GM23338 (cell line): ENCODE measurements at regions not wholly inside any gene's neighbourhood (a gene's known extent, or its start where the extent isn't known, plus 50 kb on each side); places are given as distances from the start of the nearest gene placed in this dataset.

Experiments used
- ATAC-seq: fragments of 200-7000 bp; cut with Tn5 transposase; 3 replicates; pipeline ENCODE4 v1.9.1; 2020
- DNase-seq: peaks from one replicate; pipeline ENCODE4 v3.0.0-alpha.2; 2015; ENCODE audit warnings: low spot score
- H2AFZ ChIP-seq: fragments of 200-600 bp; sonication (generic); 2 replicates; pipeline ENCODE4 v1.8.0; 2016; ENCODE audit warnings: antibody characterized with exemption, mild to moderate bottlenecking, moderate library complexity
- H3F3A ChIP-seq: fragments of 200-600 bp; sonication (generic); replicated peaks from 2 replicates; pipeline ENCODE4 v1.8.0; 2017; ENCODE audit warnings: antibody characterized with exemption, mixed run types, low read depth
- H3K27ac ChIP-seq: fragments of 200-600 bp; sonication (generic); 2 replicates; pipeline ENCODE4 v1.6.1; 2016; ENCODE audit warnings: low read depth
- H3K27me3 ChIP-seq: fragments of 200-600 bp; sonication (generic); 2 replicates; pipeline ENCODE4 v1.8.0; 2016; ENCODE audit warnings: mild to moderate bottlenecking, mixed run types, moderate library complexity; ENCODE audit not compliant: insufficient read depth
- H3K36me3 ChIP-seq: fragments of 200-600 bp; sonication (generic); 2 replicates; pipeline ENCODE4 v1.8.0; 2016; ENCODE audit warnings: mild to moderate bottlenecking; ENCODE audit not compliant: insufficient read depth
- H3K4me1 ChIP-seq: fragments of 200-600 bp; sonication (generic); 2 replicates; pipeline ENCODE4 v1.8.0; 2016; ENCODE audit warnings: mild to moderate bottlenecking, moderate library complexity; ENCODE audit not compliant: insufficient read depth
- H3K4me2 ChIP-seq: fragments of 200-600 bp; sonication (generic); 2 replicates; pipeline ENCODE4 v1.7.1; 2017; ENCODE audit warnings: mixed run types
- H3K4me3 ChIP-seq: fragments of 200-600 bp; sonication (generic); 2 replicates; pipeline ENCODE4 v1.6.1; 2016; ENCODE audit warnings: mixed run types
- H3K79me2 ChIP-seq: fragments of 200-600 bp; sonication (generic); replicated peaks from 2 replicates; pipeline ENCODE4 v1.8.0; 2017; ENCODE audit warnings: mild to moderate bottlenecking; ENCODE audit not compliant: insufficient read depth
- H3K9me2 ChIP-seq: fragments of 200-600 bp; sonication (generic); 2 replicates; pipeline ENCODE4 v1.8.0; 2017; ENCODE audit not compliant: insufficient read depth
- H4K20me1 ChIP-seq: fragments of 200-600 bp; sonication (generic); replicated peaks from 2 replicates; pipeline ENCODE4 v1.8.0; 2017; ENCODE audit warnings: mild to moderate bottlenecking; ENCODE audit not compliant: insufficient read depth
- H3K27ac Mint-ChIP-seq: 2 replicates; pipeline ENCODE4 v1.8.0; 2020; ENCODE audit warnings: inconsistent platforms, mild to moderate bottlenecking, moderate library complexity, mixed read lengths
- H3K27me3 Mint-ChIP-seq: 3 replicates; pipeline ENCODE4 v1.8.0; 2022; ENCODE audit warnings: low read depth, mild to moderate bottlenecking, moderate library complexity, mixed read lengths, inconsistent platforms; ENCODE audit not compliant: insufficient read depth, poor library complexity
- H3K36me3 Mint-ChIP-seq: 3 replicates; pipeline ENCODE4 v1.8.0; 2021; ENCODE audit warnings: low read depth, mild to moderate bottlenecking, inconsistent platforms, moderate library complexity, mixed read lengths
- H3K4me1 Mint-ChIP-seq: 3 replicates; pipeline ENCODE4 v1.8.0; 2020; ENCODE audit warnings: mild to moderate bottlenecking, inconsistent platforms, mixed read lengths
- H3K4me3 Mint-ChIP-seq: 3 replicates; pipeline ENCODE4 v1.8.0; 2021; ENCODE audit warnings: moderate library complexity, mild to moderate bottlenecking, inconsistent platforms, mixed read lengths
- H3K9me3 Mint-ChIP-seq: 3 replicates; pipeline ENCODE4 v1.8.0; 2020; ENCODE audit warnings: moderate library complexity, mild to moderate bottlenecking, inconsistent platforms, mixed read lengths
- EZH2phosphoT487 ChIP-seq: fragments of 200-600 bp; sonication (generic); IDR thresholded peaks from one replicate; pipeline ENCODE4 v1.8.1; 2018; ENCODE audit warnings: antibody characterized with exemption; ENCODE audit not compliant: unreplicated experiment
- NANOG ChIP-seq: IDR thresholded peaks from 2 replicates; pipeline ENCODE4 v1.6.1; 2016; ENCODE audit warnings: antibody characterized with exemption, borderline replicate concordance
- ZNF331 ChIP-seq: fragments of 250-450 bp; sonication (Bioruptor Pico); IDR thresholded peaks from 2 replicates; pipeline ENCODE4 v1.5.0; 2020; ENCODE audit warnings: low read depth, mild to moderate bottlenecking, moderate library complexity
- TF ChIP-seq, protein P1 (sequence below): fragments of 250-450 bp; sonication (Bioruptor Pico); IDR thresholded peaks from 2 replicates; pipeline ENCODE4 v1.5.0; 2020; ENCODE audit warnings: mild to moderate bottlenecking, moderate library complexity
- TF ChIP-seq, protein P2 (sequence below), 2 experiments: fragments of 200-600 bp in 1 of 2; sonication (generic) in 1 of 2; conservative IDR thresholded peaks; 2 replicates each; pipeline versions ENCODE4 v1.5.1 to v1.6.1; 2016 to 2017; ENCODE audit warnings: antibody characterized with exemption in 2 of 2, low read depth in 2 of 2, mild to moderate bottlenecking in 2 of 2, moderate library complexity in 1 of 2

DNA sequence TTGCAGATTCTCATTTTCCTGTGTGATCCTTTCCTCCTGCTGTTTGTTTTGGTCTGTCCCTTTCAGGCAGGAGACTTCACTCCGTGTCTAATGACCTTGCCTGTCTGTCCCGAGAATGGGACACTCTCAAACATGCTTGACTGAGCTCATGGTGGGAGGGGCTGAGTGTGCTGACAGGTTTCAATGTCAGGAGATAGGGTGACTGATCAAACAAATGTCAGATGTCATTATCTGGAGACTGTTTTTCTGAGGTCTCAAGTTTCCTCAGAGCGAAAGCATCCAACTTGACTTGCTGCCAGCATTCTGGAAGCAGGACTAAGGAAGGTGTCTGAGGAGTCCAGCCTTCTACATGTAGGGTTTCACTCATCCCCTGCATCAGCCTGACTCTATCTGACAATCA, 228.8 kb upstream of the KIAA1217 start (continued):
- TF ChIP-seq, protein P1, sequence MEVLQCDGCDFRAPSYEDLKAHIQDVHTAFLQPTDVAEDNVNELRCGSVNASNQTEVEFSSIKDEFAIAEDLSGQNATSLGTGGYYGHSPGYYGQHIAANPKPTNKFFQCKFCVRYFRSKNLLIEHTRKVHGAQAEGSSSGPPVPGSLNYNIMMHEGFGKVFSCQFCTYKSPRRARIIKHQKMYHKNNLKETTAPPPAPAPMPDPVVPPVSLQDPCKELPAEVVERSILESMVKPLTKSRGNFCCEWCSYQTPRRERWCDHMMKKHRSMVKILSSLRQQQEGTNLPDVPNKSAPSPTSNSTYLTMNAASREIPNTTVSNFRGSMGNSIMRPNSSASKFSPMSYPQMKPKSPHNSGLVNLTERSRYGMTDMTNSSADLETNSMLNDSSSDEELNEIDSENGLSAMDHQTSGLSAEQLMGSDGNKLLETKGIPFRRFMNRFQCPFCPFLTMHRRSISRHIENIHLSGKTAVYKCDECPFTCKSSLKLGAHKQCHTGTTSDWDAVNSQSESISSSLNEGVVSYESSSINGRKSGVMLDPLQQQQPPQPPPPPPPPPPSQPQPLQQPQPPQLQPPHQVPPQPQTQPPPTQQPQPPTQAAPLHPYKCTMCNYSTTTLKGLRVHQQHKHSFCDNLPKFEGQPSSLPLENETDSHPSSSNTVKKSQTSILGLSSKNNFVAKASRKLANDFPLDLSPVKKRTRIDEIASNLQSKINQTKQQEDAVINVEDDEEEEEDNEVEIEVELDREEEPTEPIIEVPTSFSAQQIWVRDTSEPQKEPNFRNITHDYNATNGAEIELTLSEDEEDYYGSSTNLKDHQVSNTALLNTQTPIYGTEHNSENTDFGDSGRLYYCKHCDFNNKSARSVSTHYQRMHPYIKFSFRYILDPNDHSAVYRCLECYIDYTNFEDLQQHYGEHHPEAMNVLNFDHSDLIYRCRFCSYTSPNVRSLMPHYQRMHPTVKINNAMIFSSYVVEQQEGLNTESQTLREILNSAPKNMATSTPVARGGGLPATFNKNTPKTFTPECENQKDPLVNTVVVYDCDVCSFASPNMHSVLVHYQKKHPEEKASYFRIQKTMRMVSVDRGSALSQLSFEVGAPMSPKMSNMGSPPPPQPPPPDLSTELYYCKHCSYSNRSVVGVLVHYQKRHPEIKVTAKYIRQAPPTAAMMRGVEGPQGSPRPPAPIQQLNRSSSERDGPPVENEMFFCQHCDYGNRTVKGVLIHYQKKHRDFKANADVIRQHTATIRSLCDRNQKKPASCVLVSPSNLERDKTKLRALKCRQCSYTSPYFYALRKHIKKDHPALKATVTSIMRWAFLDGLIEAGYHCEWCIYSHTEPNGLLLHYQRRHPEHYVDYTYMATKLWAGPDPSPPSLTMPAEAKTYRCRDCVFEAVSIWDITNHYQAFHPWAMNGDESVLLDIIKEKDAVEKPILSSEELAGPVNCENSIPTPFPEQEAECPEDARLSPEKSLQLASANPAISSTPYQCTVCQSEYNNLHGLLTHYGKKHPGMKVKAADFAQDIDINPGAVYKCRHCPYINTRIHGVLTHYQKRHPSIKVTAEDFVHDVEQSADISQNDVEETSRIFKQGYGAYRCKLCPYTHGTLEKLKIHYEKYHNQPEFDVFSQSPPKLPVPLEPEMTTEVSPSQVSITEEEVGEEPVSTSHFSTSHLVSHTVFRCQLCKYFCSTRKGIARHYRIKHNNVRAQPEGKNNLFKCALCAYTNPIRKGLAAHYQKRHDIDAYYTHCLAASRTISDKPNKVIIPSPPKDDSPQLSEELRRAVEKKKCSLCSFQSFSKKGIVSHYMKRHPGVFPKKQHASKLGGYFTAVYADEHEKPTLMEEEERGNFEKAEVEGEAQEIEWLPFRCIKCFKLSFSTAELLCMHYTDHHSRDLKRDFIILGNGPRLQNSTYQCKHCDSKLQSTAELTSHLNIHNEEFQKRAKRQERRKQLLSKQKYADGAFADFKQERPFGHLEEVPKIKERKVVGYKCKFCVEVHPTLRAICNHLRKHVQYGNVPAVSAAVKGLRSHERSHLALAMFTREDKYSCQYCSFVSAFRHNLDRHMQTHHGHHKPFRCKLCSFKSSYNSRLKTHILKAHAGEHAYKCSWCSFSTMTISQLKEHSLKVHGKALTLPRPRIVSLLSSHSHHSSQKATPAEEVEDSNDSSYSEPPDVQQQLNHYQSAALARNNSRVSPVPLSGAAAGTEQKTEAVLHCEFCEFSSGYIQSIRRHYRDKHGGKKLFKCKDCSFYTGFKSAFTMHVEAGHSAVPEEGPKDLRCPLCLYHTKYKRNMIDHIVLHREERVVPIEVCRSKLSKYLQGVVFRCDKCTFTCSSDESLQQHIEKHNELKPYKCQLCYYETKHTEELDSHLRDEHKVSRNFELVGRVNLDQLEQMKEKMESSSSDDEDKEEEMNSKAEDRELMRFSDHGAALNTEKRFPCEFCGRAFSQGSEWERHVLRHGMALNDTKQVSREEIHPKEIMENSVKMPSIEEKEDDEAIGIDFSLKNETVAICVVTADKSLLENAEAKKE: no peak

DNA sequence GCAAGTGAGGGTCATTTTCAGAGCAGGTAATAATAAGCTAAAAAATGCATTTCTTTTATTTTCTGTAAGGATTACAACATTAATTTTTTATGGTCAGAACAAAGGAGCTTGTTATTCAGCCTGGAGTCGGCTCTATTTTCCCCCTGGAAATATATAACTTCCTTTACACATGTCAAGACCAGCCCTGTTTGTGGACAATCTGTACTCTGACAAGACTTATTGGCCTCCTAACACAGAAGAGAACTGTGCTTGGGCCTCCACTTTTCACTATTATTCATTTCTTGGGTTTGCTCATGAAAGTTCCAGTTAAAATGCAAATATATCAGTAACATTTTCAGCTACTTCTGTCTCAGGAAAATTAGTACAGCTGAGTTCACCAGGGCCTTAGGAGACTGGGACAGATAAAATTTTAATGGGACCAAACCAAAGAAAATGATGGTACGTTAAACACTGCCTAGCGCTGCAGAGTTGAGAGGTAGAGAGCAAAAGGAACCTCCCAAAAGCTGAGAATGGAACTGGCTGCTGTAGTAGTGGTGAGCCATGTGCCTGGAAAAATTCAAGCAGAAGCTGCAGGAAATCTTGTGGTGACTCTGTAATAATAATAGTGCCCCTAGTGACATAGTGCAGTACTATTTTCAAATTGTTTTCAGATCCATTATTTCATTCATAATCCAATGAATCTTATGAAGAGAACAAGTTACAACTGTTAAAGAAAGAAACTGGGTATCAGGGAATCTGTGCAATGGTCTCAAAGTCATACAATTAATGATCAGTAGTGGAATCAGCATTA, 227.2 kb upstream of the KIAA1217 start:
- no peaks in the 10 kb centered on the region for H3K36me3 ChIP-seq
- no peaks in the 10 kb centered on the region for H3K4me1 ChIP-seq
- no peak for ATAC-seq
- no peak overlapping the region for H3K27ac ChIP-seq
- H3F3A ChIP-seq: no peaks in the 10 kb centered on the region
- Mint-ChIP-seq H3K27ac (no peak overlapping the region), H3K36me3 (no peaks in the 10 kb centered on the region), H3K9me3 (no peaks in the 10 kb centered on the region), H3K27me3 (peaks cover 6% of the 10 kb centered on the region), H3K4me3 (no peak overlapping the region), H3K4me1 (peaks cover 15% of the 10 kb centered on the region)
- H4K20me1 ChIP-seq: no peaks in the 10 kb centered on the region
- no peak overlapping the region; the same call in 1 of the 2 replicates for H2AFZ ChIP-seq
- H3K9me2 ChIP-seq: no peaks in the 10 kb centered on the region; the same call in 1 of the 2 replicates
- H3K27me3 ChIP-seq: no peaks in the 10 kb centered on the region
- DNase-seq: peak; percentile 8
- H3K79me2 ChIP-seq: no peaks in the 10 kb centered on the region
- no peak overlapping the region for H3K4me3 ChIP-seq
- TF ChIP-seq, protein P1: no peak
- no peak for TF ChIP-seq EZH2phosphoT487
- no peak for TF ChIP-seq NANOG
- TF ChIP-seq, protein P2, sequence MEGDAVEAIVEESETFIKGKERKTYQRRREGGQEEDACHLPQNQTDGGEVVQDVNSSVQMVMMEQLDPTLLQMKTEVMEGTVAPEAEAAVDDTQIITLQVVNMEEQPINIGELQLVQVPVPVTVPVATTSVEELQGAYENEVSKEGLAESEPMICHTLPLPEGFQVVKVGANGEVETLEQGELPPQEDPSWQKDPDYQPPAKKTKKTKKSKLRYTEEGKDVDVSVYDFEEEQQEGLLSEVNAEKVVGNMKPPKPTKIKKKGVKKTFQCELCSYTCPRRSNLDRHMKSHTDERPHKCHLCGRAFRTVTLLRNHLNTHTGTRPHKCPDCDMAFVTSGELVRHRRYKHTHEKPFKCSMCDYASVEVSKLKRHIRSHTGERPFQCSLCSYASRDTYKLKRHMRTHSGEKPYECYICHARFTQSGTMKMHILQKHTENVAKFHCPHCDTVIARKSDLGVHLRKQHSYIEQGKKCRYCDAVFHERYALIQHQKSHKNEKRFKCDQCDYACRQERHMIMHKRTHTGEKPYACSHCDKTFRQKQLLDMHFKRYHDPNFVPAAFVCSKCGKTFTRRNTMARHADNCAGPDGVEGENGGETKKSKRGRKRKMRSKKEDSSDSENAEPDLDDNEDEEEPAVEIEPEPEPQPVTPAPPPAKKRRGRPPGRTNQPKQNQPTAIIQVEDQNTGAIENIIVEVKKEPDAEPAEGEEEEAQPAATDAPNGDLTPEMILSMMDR (conservative IDR thresholded peaks at IDR 0.05; ENCODE audit: low read depth in 2 of 2): peak in 1 of 2 experiments; percentile 36; a peak in 2 of 4 replicates
- TF ChIP-seq ZNF331 (CRISPR knock-in tag): no peak
- H3K4me2 ChIP-seq: no peak overlapping the region
